Kidney epithelial cell (primary cell): ENCODE measurements at regions not wholly inside any gene's neighbourhood (a gene's known extent, or its start where the extent isn't known, plus 50 kb on each side); places are given as distances from the start of the nearest gene placed in this dataset.

Source experiments
- DNase-seq: peaks from one replicate; pipeline ENCODE4 v3.0.0-alpha.2; 2010; ENCODE audit warnings: low read depth
- H3K27me3 ChIP-seq: 2 replicates; pipeline ENCODE4 v1.6.0; 2011; ENCODE audit warnings: low read length; ENCODE audit not compliant: control insufficient read depth, insufficient read depth
- H3K36me3 ChIP-seq: 2 replicates; pipeline ENCODE4 v1.5.1; 2011; ENCODE audit warnings: low read length; ENCODE audit not compliant: control insufficient read depth, insufficient read depth
- H3K4me3 ChIP-seq: 2 replicates; pipeline ENCODE4 v1.5.1; 2011; ENCODE audit warnings: low read depth, mild to moderate bottlenecking, control low read depth, low read length
- TF ChIP-seq, protein P1 (sequence below): IDR thresholded peaks from 2 replicates; pipeline ENCODE4 v1.5.1; 2011; ENCODE audit warnings: mild to moderate bottlenecking, moderate library complexity, low read length, control low read depth, inconsistent platforms; ENCODE audit not compliant: insufficient read depth, poor library complexity, severe bottlenecking

GRCh38 chr7:16023503-16023902 lies 337.0 kb upstream of the MEOX2 start:
- Histone ChIP-seq H3K27me3 (no peaks in the 10 kb centered on the region), H3K36me3 (no peaks in the 10 kb centered on the region), H3K4me3 (no peak overlapping the region)
- TF ChIP-seq, protein P1, sequence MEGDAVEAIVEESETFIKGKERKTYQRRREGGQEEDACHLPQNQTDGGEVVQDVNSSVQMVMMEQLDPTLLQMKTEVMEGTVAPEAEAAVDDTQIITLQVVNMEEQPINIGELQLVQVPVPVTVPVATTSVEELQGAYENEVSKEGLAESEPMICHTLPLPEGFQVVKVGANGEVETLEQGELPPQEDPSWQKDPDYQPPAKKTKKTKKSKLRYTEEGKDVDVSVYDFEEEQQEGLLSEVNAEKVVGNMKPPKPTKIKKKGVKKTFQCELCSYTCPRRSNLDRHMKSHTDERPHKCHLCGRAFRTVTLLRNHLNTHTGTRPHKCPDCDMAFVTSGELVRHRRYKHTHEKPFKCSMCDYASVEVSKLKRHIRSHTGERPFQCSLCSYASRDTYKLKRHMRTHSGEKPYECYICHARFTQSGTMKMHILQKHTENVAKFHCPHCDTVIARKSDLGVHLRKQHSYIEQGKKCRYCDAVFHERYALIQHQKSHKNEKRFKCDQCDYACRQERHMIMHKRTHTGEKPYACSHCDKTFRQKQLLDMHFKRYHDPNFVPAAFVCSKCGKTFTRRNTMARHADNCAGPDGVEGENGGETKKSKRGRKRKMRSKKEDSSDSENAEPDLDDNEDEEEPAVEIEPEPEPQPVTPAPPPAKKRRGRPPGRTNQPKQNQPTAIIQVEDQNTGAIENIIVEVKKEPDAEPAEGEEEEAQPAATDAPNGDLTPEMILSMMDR, result no peak
- DNase-seq, result no peak

GRCh38 chr7:16023046-16023445 lies 336.6 kb upstream of the MEOX2 start:
- no peak for DNase-seq
- no peaks in the 10 kb centered on the region for H3K36me3 ChIP-seq
- H3K27me3 ChIP-seq, result no peaks in the 10 kb centered on the region
- no peak overlapping the region for H3K4me3 ChIP-seq
- TF ChIP-seq, protein P1, result no peak

DNA sequence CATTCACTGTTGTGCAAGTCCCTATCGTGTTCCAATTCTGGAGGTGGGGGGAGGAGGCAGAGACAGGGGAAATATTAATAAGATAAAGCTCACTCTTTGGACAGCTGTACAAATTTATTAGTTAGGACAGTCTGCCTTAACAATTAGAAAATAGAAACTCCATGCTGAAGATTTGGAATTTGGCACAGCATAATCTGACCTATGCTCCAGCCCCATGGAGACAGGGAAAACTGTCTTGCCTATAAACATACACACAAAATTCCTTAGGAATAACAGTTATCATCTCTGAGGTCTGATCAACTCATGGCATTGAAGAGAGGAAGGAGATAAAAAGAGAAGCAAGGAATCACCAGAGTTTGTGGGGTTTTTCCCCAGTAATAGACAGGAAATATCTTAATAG lies 335.4 kb upstream of the MEOX2 start:
- no peak overlapping the region for H3K4me3 ChIP-seq
- no peaks in the 10 kb centered on the region for H3K27me3 ChIP-seq
- H3K36me3 ChIP-seq, result no peaks in the 10 kb centered on the region
- no peak for DNase-seq
- TF ChIP-seq, protein P1, result no peak

GRCh38 chr7:16015981-16016380 lies 329.5 kb upstream of the MEOX2 start:
- DNase-seq, result no peak
- Histone ChIP-seq H3K36me3 (no peaks in the 10 kb centered on the region), H3K4me3 (no peak overlapping the region), H3K27me3 (no peaks in the 10 kb centered on the region)
- TF ChIP-seq, protein P1, result no peak

DNA sequence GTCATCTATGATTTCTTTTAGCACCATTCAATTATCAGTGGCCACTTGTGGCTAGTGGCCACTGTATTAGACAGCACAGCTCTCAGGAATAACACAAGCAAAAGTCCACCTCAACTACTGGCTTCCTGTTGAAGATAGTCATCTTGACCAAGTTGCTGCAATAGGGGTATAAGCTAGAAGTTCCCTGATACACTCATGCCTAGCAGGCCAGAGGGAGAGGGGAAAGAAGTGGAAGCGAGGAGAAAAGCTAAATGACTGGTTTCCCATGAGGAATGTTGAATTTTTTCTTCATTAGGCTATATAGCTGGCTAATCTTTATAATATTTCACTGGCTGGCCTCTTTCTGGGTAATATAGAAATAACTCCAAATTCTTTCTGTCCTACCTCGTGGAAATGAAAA lies 327.5 kb upstream of the MEOX2 start:
- TF ChIP-seq, protein P1, result no peak
- H3K36me3 ChIP-seq, result no peaks in the 10 kb centered on the region
- H3K27me3 ChIP-seq, result no peaks in the 10 kb centered on the region
- no peak overlapping the region for H3K4me3 ChIP-seq
- DNase-seq, result no peak

GRCh38 chr7:16007911-16008310 lies 321.4 kb upstream of the MEOX2 start:
- Histone ChIP-seq H3K36me3 (no peaks in the 10 kb centered on the region), H3K27me3 (no peaks in the 10 kb centered on the region), H3K4me3 (no peak overlapping the region)
- no peak for DNase-seq
- TF ChIP-seq, protein P1, result no peak
